ENCODE measurements at regions not wholly inside any gene's neighbourhood (a gene's known extent, or its start where the extent isn't known, plus 50 kb on each side); places are given as distances from the start of the nearest gene placed in this dataset.

GRCh38 chr14:71606575-71606974 lies 325.7 kb upstream of the RGS6 start:
- no peak overlapping the region for H2AFZ ChIP-seq (ENCODE audit: low read length)
- no peak overlapping the region for H3K4me2 ChIP-seq (ENCODE audit: low read length)
- BruUV-seq (replicated peaks), result no TSS peak
- CTCF ChIA-PET, result no interaction called here
- H3K36me3 ChIP-seq (ENCODE audit: low read depth, low read length), result peaks cover 9% of the 10 kb centered on the region; the same call in 1 of the 2 replicates
- intact Hi-C loops (cut with micrococcal nuclease), result no loop called here
- no peak overlapping the region for H3K9ac ChIP-seq (ENCODE audit: low read length)
- no peaks in the 10 kb centered on the region for H3F3A ChIP-seq (ENCODE audit: low read length, unreplicated experiment)
- H3K4me1 ChIP-seq (ENCODE audit: insufficient read depth, low read length), result no peaks in the 10 kb centered on the region
- no peaks in the 10 kb centered on the region for H3K9me3 ChIP-seq (ENCODE audit: low read length)
- no peak for TF ChIP-seq EZH2phosphoT487 (IDR thresholded peaks at IDR 0.05; ENCODE audit: borderline replicate concordance, low read length)
- TF ChIP-seq EZH2 (IDR thresholded peaks at IDR 0.05; ENCODE audit: low read length, unreplicated experiment), result no peak
- TF ChIP-seq, protein P1, sequence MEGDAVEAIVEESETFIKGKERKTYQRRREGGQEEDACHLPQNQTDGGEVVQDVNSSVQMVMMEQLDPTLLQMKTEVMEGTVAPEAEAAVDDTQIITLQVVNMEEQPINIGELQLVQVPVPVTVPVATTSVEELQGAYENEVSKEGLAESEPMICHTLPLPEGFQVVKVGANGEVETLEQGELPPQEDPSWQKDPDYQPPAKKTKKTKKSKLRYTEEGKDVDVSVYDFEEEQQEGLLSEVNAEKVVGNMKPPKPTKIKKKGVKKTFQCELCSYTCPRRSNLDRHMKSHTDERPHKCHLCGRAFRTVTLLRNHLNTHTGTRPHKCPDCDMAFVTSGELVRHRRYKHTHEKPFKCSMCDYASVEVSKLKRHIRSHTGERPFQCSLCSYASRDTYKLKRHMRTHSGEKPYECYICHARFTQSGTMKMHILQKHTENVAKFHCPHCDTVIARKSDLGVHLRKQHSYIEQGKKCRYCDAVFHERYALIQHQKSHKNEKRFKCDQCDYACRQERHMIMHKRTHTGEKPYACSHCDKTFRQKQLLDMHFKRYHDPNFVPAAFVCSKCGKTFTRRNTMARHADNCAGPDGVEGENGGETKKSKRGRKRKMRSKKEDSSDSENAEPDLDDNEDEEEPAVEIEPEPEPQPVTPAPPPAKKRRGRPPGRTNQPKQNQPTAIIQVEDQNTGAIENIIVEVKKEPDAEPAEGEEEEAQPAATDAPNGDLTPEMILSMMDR (conservative IDR thresholded peaks at IDR 0.05; ENCODE audit: low read depth, low read length), result no peak
- H3K27ac ChIP-seq (ENCODE audit: low read length), result no peak overlapping the region
- no peaks in the 10 kb centered on the region for H3K27me3 ChIP-seq (ENCODE audit: low read length)
- peaks cover 58% of the 10 kb centered on the region for H3K79me2 ChIP-seq (ENCODE audit: low read length)
- H3K9me2 ChIP-seq (replicated peaks; ENCODE audit: low read length), result no peaks in the 10 kb centered on the region
- peaks cover 11% of the 10 kb centered on the region; the same call in 1 of the 2 replicates for H4K20me1 ChIP-seq (ENCODE audit: low read length)
- DNase-seq (no peak), ATAC-seq (no peak)
- POLR2A ChIA-PET (ENCODE audit: unreplicated experiment), result no interaction called here
- no peak overlapping the region for H3K4me3 ChIP-seq (ENCODE audit: low read length)

GRCh38 chr14:71607056-71607455 lies 325.2 kb upstream of the RGS6 start:
- Histone ChIP-seq H3K79me2 (ENCODE audit: low read length) (peaks cover 57% of the 10 kb centered on the region), H3K27me3 (ENCODE audit: low read length) (no peaks in the 10 kb centered on the region), H3F3A (ENCODE audit: low read length, unreplicated experiment) (no peaks in the 10 kb centered on the region), H3K9me2 (replicated peaks; ENCODE audit: low read length) (no peaks in the 10 kb centered on the region), H3K27ac (ENCODE audit: low read length) (no peak overlapping the region), H3K9me3 (ENCODE audit: low read length) (no peaks in the 10 kb centered on the region), H3K9ac (ENCODE audit: low read length) (no peak overlapping the region), H3K4me1 (ENCODE audit: insufficient read depth, low read length) (no peaks in the 10 kb centered on the region), H4K20me1 (ENCODE audit: low read length) (peaks cover 11% of the 10 kb centered on the region; the same call in 1 of the 2 replicates), H3K4me3 (ENCODE audit: low read length) (no peak overlapping the region), H3K4me2 (ENCODE audit: low read length) (no peak overlapping the region), H3K36me3 (ENCODE audit: low read depth, low read length) (peaks cover 9% of the 10 kb centered on the region; the same call in 1 of the 2 replicates), H2AFZ (ENCODE audit: low read length) (no peak overlapping the region)
- DNase-seq (no peak), ATAC-seq (no peak)
- ChIA-PET POLR2A (ENCODE audit: unreplicated experiment) (no interaction called here), CTCF (no interaction called here)
- TF ChIP-seq EZH2phosphoT487 (IDR thresholded peaks at IDR 0.05; ENCODE audit: borderline replicate concordance, low read length), result no peak
- no peak for TF ChIP-seq EZH2 (IDR thresholded peaks at IDR 0.05; ENCODE audit: low read length, unreplicated experiment)
- TF ChIP-seq, protein P1 (conservative IDR thresholded peaks at IDR 0.05; ENCODE audit: low read depth, low read length), result no peak
- BruUV-seq (replicated peaks), result no TSS peak
- intact Hi-C loops (cut with micrococcal nuclease), result no loop called here

DNA sequence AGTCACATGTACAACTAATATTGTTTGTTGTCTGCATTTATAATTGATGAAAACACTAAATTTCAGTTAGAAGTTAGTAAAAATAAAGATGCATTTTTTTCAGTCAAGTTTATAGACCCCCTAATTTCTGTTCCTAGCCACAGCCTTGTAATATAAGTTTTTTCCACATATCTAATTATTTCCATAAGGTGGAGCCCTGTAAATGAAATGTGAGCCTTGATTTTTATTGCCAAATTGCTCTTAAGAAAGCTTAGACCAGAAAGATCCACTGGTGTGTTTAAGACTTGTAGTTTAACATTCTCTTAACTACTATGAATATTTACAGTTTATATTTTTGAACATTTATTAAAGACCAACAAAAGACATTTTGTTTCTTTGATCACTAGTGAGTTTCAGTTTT lies 322.1 kb upstream of the RGS6 start:
- Histone ChIP-seq H4K20me1 (ENCODE audit: low read length) (peaks cover 11% of the 10 kb centered on the region; the same call in 1 of the 2 replicates), H3K9me2 (replicated peaks; ENCODE audit: low read length) (no peaks in the 10 kb centered on the region), H3K27ac (ENCODE audit: low read length) (no peak overlapping the region), H3K9me3 (ENCODE audit: low read length) (no peaks in the 10 kb centered on the region), H2AFZ (ENCODE audit: low read length) (no peak overlapping the region), H3K36me3 (ENCODE audit: low read depth, low read length) (peaks cover 1% of the 10 kb centered on the region; the same call in 1 of the 2 replicates), H3K9ac (ENCODE audit: low read length) (no peak overlapping the region), H3K79me2 (ENCODE audit: low read length) (peaks cover 43% of the 10 kb centered on the region), H3K4me3 (ENCODE audit: low read length) (no peak overlapping the region), H3F3A (ENCODE audit: low read length, unreplicated experiment) (no peaks in the 10 kb centered on the region), H3K4me2 (ENCODE audit: low read length) (no peak overlapping the region), H3K4me1 (ENCODE audit: insufficient read depth, low read length) (no peaks in the 10 kb centered on the region), H3K27me3 (ENCODE audit: low read length) (no peaks in the 10 kb centered on the region)
- ChIA-PET CTCF (interaction anchor here (0.6 kb wide), 1 partner anchor 129 kb away, joined by 3 read pairs; no protein-coding TSS in a partner anchor), POLR2A (ENCODE audit: unreplicated experiment) (no interaction called here)
- ATAC-seq (0 out of 2 replicates have a peak, but pooled peaks have one; percentile 56), DNase-seq (peak; percentile 19)
- no TSS peak for BruUV-seq (replicated peaks)
- no peak for TF ChIP-seq EZH2 (IDR thresholded peaks at IDR 0.05; ENCODE audit: low read length, unreplicated experiment)
- intact Hi-C loops (cut with micrococcal nuclease), result no loop called here
